IMR-90 (cell line): ENCODE measurements at regions not wholly inside any gene's neighbourhood (a gene's known extent, or its start where the extent isn't known, plus 50 kb on each side); places are given as distances from the start of the nearest gene placed in this dataset.

Experiments
- ATAC-seq: fragments of 200-7000 bp; cut with Tn5 transposase; 2 replicates; pipeline ENCODE4 v1.9.1; 2020; ENCODE audit warnings: low read depth, mild to moderate bottlenecking, moderate library complexity
- BruUV-seq: library from RNA; stranded (reverse); fragments of 400-500 nt; replicated peaks from 2 replicates; lab custom pipeline; 2021; lab: Mats Ljungman, UMichigan
- CTCF ChIA-PET: fragments of 300-600 bp; formaldehyde crosslinking; extraction: SDS; loops from one replicate; lab custom pipeline; 2021; ENCODE audit warnings: antibody characterized with exemption; lab: Yijun Ruan, JAX
- POLR2A ChIA-PET: fragments of 300-600 bp; sonication (Branson Sonifier 250); formaldehyde crosslinking; loops from one replicate; lab custom pipeline; 2022; ENCODE audit warnings: antibody characterized with exemption; ENCODE audit not compliant: unreplicated experiment; lab: Charles Lee
- DNase-seq: peaks from one replicate; pipeline ENCODE4 v3.0.0; 2013
- H2AFZ ChIP-seq: replicated peaks from 2 replicates; pipeline ENCODE3; 2013; ENCODE audit warnings: low read length, mild to moderate bottlenecking; ENCODE audit not compliant: poor library complexity
- H2AK5ac ChIP-seq: 2 replicates; pipeline ENCODE4 v1.6.1; 2013; ENCODE audit warnings: low read depth, low read length, inconsistent platforms
- H2AK9ac ChIP-seq: replicated peaks from 2 replicates; pipeline ENCODE3; 2013; ENCODE audit warnings: mild to moderate bottlenecking, low read depth, low read length, moderate library complexity; ENCODE audit not compliant: poor library complexity
- H2BK120ac ChIP-seq: 2 replicates; pipeline ENCODE4 v1.6.1; 2013; ENCODE audit warnings: low read depth, low read length, inconsistent platforms
- H2BK15ac ChIP-seq: 3 replicates; pipeline ENCODE4 v1.6.1; 2013; ENCODE audit warnings: low read depth, low read length, inconsistent platforms
- H2BK20ac ChIP-seq: 2 replicates; pipeline ENCODE4 v1.6.1; 2013; ENCODE audit warnings: low read depth, mild to moderate bottlenecking, inconsistent platforms, low read length, moderate library complexity
- H2BK5ac ChIP-seq: 2 replicates; pipeline ENCODE4 v1.6.1; 2013; ENCODE audit warnings: mild to moderate bottlenecking, low read depth, low read length, inconsistent platforms; ENCODE audit not compliant: poor library complexity, severe bottlenecking
- H3K14ac ChIP-seq: replicated peaks from 2 replicates; pipeline ENCODE4 v1.6.1; 2013; ENCODE audit warnings: low read depth, low read length, inconsistent platforms
- H3K18ac ChIP-seq: 2 replicates; pipeline ENCODE4 v1.6.1; 2013; ENCODE audit warnings: low read depth, low read length, control low read depth
- H3K23ac ChIP-seq: 2 replicates; pipeline ENCODE4 v1.6.1; 2013; ENCODE audit warnings: low read depth, low read length, inconsistent platforms
- H3K27ac ChIP-seq: 2 replicates; pipeline ENCODE4 v1.5.1; 2013; ENCODE audit warnings: mild to moderate bottlenecking, control low read depth, low read length; ENCODE audit not compliant: insufficient read depth
- H3K27me3 ChIP-seq: 2 replicates; pipeline ENCODE4 v1.6.1; 2013; ENCODE audit warnings: low read length; ENCODE audit not compliant: control insufficient read depth, insufficient read depth
- H3K36me3 ChIP-seq: 2 replicates; pipeline ENCODE4 v1.6.1; 2013; ENCODE audit warnings: low read length, mixed read lengths; ENCODE audit not compliant: control insufficient read depth, insufficient read depth
- H3K4ac ChIP-seq: 2 replicates; pipeline ENCODE4 v1.6.1; 2013; ENCODE audit warnings: low read depth, low read length, inconsistent platforms
- H3K4me1 ChIP-seq: 2 replicates; pipeline ENCODE4 v1.6.1; 2013; ENCODE audit warnings: low read length, mixed read lengths; ENCODE audit not compliant: control insufficient read depth, insufficient read depth
- H3K4me2 ChIP-seq: 2 replicates; pipeline ENCODE4 v1.6.1; 2013; ENCODE audit warnings: low read depth, mild to moderate bottlenecking, control low read depth, low read length, moderate library complexity
- H3K4me3 ChIP-seq: 2 replicates; pipeline ENCODE4 v1.5.1; 2013; ENCODE audit warnings: low read depth, mild to moderate bottlenecking, control low read depth, low read length, moderate library complexity; ENCODE audit not compliant: insufficient read depth
- H3K56ac ChIP-seq: 2 replicates; pipeline ENCODE4 v1.6.1; 2013; ENCODE audit warnings: low read length, inconsistent platforms; ENCODE audit not compliant: insufficient read depth; ENCODE audit errors: extremely low read depth
- H3K79me1 ChIP-seq, 2 experiments: 2 replicates each; pipeline ENCODE4 v1.6.1; 2013; ENCODE audit warnings: low read length in 2 of 2, inconsistent platforms in 1 of 2, low read depth in 1 of 2
- H3K9ac ChIP-seq: 2 replicates; pipeline ENCODE4 v1.6.1; 2013; ENCODE audit warnings: low read depth, low read length, control low read depth
- H3K9me1 ChIP-seq: 2 replicates; pipeline ENCODE4 v1.6.1; 2013; ENCODE audit warnings: low read length, inconsistent platforms; ENCODE audit not compliant: insufficient read depth
- H3K9me3 ChIP-seq: 2 replicates; pipeline ENCODE4 v1.6.1; 2013; ENCODE audit warnings: low read length; ENCODE audit not compliant: control insufficient read depth, insufficient read depth
- H4K20me1 ChIP-seq: 2 replicates; pipeline ENCODE4 v1.6.1; 2013; ENCODE audit warnings: low read length, inconsistent platforms; ENCODE audit not compliant: insufficient read depth
- H4K5ac ChIP-seq: 2 replicates; pipeline ENCODE4 v1.6.1; 2013; ENCODE audit warnings: mild to moderate bottlenecking, low read depth, low read length, control low read depth
- H4K8ac ChIP-seq, 2 experiments: 2 replicates each; pipeline ENCODE4 v1.6.1; 2013; ENCODE audit warnings: low read depth in 2 of 2, low read length in 2 of 2, control low read depth in 1 of 2, inconsistent platforms in 1 of 2
- H4K91ac ChIP-seq: 2 replicates; pipeline ENCODE4 v1.6.1; 2013; ENCODE audit warnings: low read depth, low read length, inconsistent platforms; ENCODE audit not compliant: insufficient read depth
- CHD1 ChIP-seq: IDR thresholded peaks from 2 replicates; pipeline ENCODE4 v1.6.1; 2012; ENCODE audit warnings: low read depth, low read length, improper control_type of control experiment
- CTCF ChIP-seq: conservative IDR thresholded peaks from 2 replicates; pipeline ENCODE4 v1.5.1; 2012; ENCODE audit warnings: mild to moderate bottlenecking, low read depth, low read length, improper control_type of control experiment
- MXI1 ChIP-seq: IDR thresholded peaks from 2 replicates; pipeline ENCODE4 v1.6.1; 2012; ENCODE audit warnings: low read depth, mild to moderate bottlenecking, low read length, moderate library complexity, borderline replicate concordance
- POLR2A ChIP-seq: IDR thresholded peaks from 2 replicates; pipeline ENCODE4 v1.6.1; 2012; ENCODE audit warnings: mild to moderate bottlenecking, low read depth, low read length
- RAD21 ChIP-seq: IDR thresholded peaks from 2 replicates; pipeline ENCODE4 v1.6.1; 2012; ENCODE audit warnings: low read length, improper control_type of control experiment
- RCOR1 ChIP-seq: IDR thresholded peaks from 2 replicates; pipeline ENCODE4 v1.6.1; 2012; ENCODE audit warnings: mild to moderate bottlenecking, low read length, improper control_type of control experiment; ENCODE audit not compliant: insufficient replicate concordance
- SMC3 ChIP-seq: fragments of 150-350 bp; IDR thresholded peaks from 2 replicates; pipeline ENCODE4 v1.6.1; 2016; ENCODE audit warnings: low read depth, mild to moderate bottlenecking, antibody characterized with exemption, low read length, moderate library complexity
- WGBS, 2 experiments: methylation state at CpG; one replicate each; pipeline versions ENCODE4 v1.1.5 to v1.1.7; 2013; ENCODE audit warnings: missing lambda C conversion rate in 2 of 2; ENCODE audit not compliant: insufficient read length in 1 of 2; ENCODE audit errors: extremely low coverage in 2 of 2; 5-methylcytosine and 5-hydroxymethylcytosine counted together
- dilution Hi-C: fragments of 300-500 bp; cut with HindIII; formaldehyde crosslinking; loops from one replicate; pipeline ENCODE4 v1.14.3; 2018; ENCODE audit warnings: low sequenced_read_pairs; ENCODE audit not compliant: unreplicated experiment
- in situ Hi-C: fragments of 300-500 bp; cut with MboI; formaldehyde crosslinking; loops from 3 replicates; pipeline ENCODE4 v1.14.3; 2019; ENCODE audit warnings: low sequenced_read_pairs, inconsistent platforms, mixed read lengths
- intact Hi-C: fragments of 100-400 bp; cut with micrococcal nuclease; formaldehyde crosslinking; loops from 2 replicates; pipeline ENCODE4 v1.10.0; 2022
- TF ChIP-seq, protein P1 (sequence below): fragments of 150-350 bp; IDR thresholded peaks from 2 replicates; pipeline ENCODE4 v1.6.1; 2017; ENCODE audit warnings: mild to moderate bottlenecking, antibody characterized with exemption, low read length, low read depth

GRCh38 chr10:29068302-29068701 lies 220.6 kb upstream of the LYZL1 start:
- Histone ChIP-seq H2AFZ (no peak overlapping the region), H2BK15ac (no peak overlapping the region), H2BK5ac (no peak overlapping the region), H3K9ac (no peak overlapping the region), H3K27ac (no peak overlapping the region), H4K91ac (no peak overlapping the region), H2AK9ac (no peak overlapping the region), H4K8ac (no peak overlapping the region), H3K4me1 (peaks cover 4% of the 10 kb centered on the region; the same call in 1 of the 2 replicates), H3K14ac (no peak overlapping the region), H3K18ac (no peak overlapping the region), H3K27me3 (peaks cover 20% of the 10 kb centered on the region), H3K9me1 (no peaks in the 10 kb centered on the region), H2BK20ac (no peak overlapping the region), H3K23ac (no peak overlapping the region), H4K20me1 (no peaks in the 10 kb centered on the region), H2AK5ac (no peak overlapping the region), H3K36me3 (no peaks in the 10 kb centered on the region), H3K79me1 (no peaks in the 10 kb centered on the region), H3K9me3 (no peaks in the 10 kb centered on the region), H3K4ac (no peak overlapping the region), H3K4me3 (no peak overlapping the region), H3K56ac (no peak overlapping the region), H3K4me2 (no peak overlapping the region), H4K5ac (no peak overlapping the region), H2BK120ac (no peak overlapping the region)
- no TSS peak for BruUV-seq
- dilution Hi-C loops (no loop called here), intact Hi-C loops (no loop called here), in situ Hi-C loops (no loop called here)
- TF ChIP-seq RCOR1 (no peak), POLR2A (no peak), RAD21 (no peak), CHD1 (no peak), MXI1 (no peak), SMC3 (no peak), CTCF (no peak)
- TF ChIP-seq, protein P1, sequence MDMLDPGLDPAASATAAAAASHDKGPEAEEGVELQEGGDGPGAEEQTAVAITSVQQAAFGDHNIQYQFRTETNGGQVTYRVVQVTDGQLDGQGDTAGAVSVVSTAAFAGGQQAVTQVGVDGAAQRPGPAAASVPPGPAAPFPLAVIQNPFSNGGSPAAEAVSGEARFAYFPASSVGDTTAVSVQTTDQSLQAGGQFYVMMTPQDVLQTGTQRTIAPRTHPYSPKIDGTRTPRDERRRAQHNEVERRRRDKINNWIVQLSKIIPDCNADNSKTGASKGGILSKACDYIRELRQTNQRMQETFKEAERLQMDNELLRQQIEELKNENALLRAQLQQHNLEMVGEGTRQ, result no peak
- POLR2A ChIA-PET, result no interaction called here
- ATAC-seq (no peak), DNase-seq (no peak)
- WGBS, 2 experiments, result no CpG with 5 or more reads among the region's 1 CpG
- CTCF ChIA-PET, result interaction anchor here (0.7 kb wide), 1 partner anchor 1442 kb away, joined by 3 read pairs; no protein-coding TSS in a partner anchor
